Natural killer cell (primary cell): ENCODE measurements at regions not wholly inside any gene's neighbourhood (a gene's known extent, or its start where the extent isn't known, plus 50 kb on each side); places are given as distances from the start of the nearest gene placed in this dataset.

Source experiments
- ATAC-seq, 3 donors: fragments of 150-1000 bp in 2 of 3; fragments of 200-7000 bp in 1 of 3; cut with Tn5 transposase; 1 replicate in 1 of 3; 2 replicates in 2 of 3; pipeline ENCODE4 v1.10.0; 2021; ENCODE audit warnings: mild to moderate bottlenecking in 2 of 3, moderate library complexity in 2 of 3
- DNase-seq, 2 donors: peaks; one replicate each; pipeline versions ENCODE4 v3.0.0 to v3.0.0-alpha.2; 2013 to 2021; ENCODE audit warnings: mixed read lengths in 1 of 2
- H3K27ac ChIP-seq: one replicate; pipeline ENCODE4 v1.5.1; 2013; ENCODE audit warnings: mild to moderate bottlenecking, low read length
- H3K27me3 ChIP-seq: one replicate; pipeline ENCODE4 v1.6.1; 2013; ENCODE audit warnings: low read length; ENCODE audit not compliant: control insufficient read depth, insufficient read depth
- H3K36me3 ChIP-seq: one replicate; pipeline ENCODE4 v1.6.1; 2013; ENCODE audit warnings: low read length; ENCODE audit not compliant: control insufficient read depth, insufficient read depth
- H3K4me1 ChIP-seq: one replicate; pipeline ENCODE4 v1.6.1; 2013; ENCODE audit warnings: low read length; ENCODE audit not compliant: control insufficient read depth, insufficient read depth
- H3K4me3 ChIP-seq: one replicate; pipeline ENCODE4 v1.5.1; 2013; ENCODE audit warnings: low read length
- H3K9me3 ChIP-seq: one replicate; pipeline ENCODE4 v1.6.1; 2013; ENCODE audit warnings: low read length; ENCODE audit not compliant: control insufficient read depth, insufficient read depth
- H3K27ac Mint-ChIP-seq, 2 donors: one replicate each; pipeline ENCODE4 v1.8.0; 2022; ENCODE audit warnings: mild to moderate bottlenecking in 2 of 2, mixed read lengths in 2 of 2, moderate library complexity in 1 of 2
- H3K27me3 Mint-ChIP-seq, 2 donors: one replicate each; pipeline ENCODE4 v1.8.0; 2022; ENCODE audit warnings: low read depth in 2 of 2, mixed read lengths in 2 of 2
- H3K36me3 Mint-ChIP-seq: one replicate; pipeline ENCODE4 v1.8.0; 2022; ENCODE audit warnings: mixed read lengths
- H3K4me1 Mint-ChIP-seq, 2 donors: one replicate each; pipeline ENCODE4 v1.8.0; 2022; ENCODE audit warnings: mixed read lengths in 2 of 2
- H3K4me3 Mint-ChIP-seq: one replicate; pipeline ENCODE4 v1.8.0; 2022; ENCODE audit warnings: mild to moderate bottlenecking, moderate library complexity, mixed read lengths
- H3K9me3 Mint-ChIP-seq, 2 donors: one replicate each; pipeline ENCODE4 v1.8.0; 2022; ENCODE audit warnings: mixed read lengths in 2 of 2
- CTCF ChIP-seq: fragments of 200-600 bp; IDR thresholded peaks from one replicate; pipeline ENCODE4 v1.8.0; 2022; ENCODE audit warnings: antibody characterized with exemption
- WGBS: methylation state at CpG from one replicate; pipeline ENCODE4 v1.1.7; 2013; ENCODE audit warnings: missing lambda C conversion rate; ENCODE audit not compliant: insufficient coverage; 5-methylcytosine and 5-hydroxymethylcytosine counted together
- intact Hi-C: fragments of 100-400 bp; cut with micrococcal nuclease; formaldehyde crosslinking; loops from one replicate; pipeline ENCODE4 v1.14.2; 2022

DNA sequence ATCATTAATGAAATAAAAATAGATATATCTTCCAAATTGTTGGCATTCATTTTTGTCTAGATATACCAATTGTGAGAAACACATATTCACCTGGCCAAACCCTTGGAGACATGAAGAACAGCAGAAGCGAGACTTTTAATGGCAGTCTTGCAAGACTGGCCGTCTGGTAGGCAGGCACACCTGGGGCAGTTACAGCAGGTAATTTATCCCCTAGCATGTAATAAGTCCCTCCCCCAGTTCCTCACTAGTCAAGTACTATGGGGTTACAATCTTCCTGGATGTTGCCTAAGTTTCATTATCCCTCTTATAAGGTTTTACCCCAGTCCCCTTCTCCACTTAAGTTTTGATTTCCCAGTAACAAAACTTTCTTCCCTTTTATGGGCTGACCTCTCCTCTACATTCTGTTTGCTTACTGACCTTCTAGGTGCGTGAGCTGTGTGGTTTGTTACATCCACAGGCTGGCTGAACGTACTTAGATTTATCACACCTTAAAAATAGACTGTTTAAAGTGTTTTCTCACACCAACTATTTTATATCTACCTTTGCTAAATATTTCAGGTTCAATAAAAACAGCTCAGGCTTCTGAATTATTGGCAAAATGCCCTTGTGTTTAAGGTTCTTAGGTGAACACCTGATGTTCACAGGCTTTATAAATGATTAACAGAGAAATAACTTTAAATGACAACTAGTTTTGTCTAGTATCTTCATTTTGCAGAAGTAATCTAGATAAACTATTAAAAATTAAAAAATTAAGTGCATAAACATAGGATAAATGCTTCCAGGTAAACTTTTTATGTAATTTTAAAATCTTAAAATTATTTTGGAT lies 365.0 kb upstream of the TFPI start:
- H3K36me3 ChIP-seq = no peaks in the 10 kb centered on the region
- intact Hi-C loops = no loop called here
- H3K4me3 ChIP-seq = no peak overlapping the region
- no peaks in the 10 kb centered on the region for H3K9me3 ChIP-seq
- ATAC-seq (no peak), DNase-seq (no peak)
- Mint-ChIP-seq H3K36me3 (no peaks in the 10 kb centered on the region), H3K9me3 (peaks cover 2 to 3% of the 10 kb centered on the region in 2 donors), H3K4me1 (no peaks in the 10 kb centered on the region), H3K27me3 (no peaks in the 10 kb centered on the region), H3K27ac (no peak overlapping the region), H3K4me3 (no peak overlapping the region)
- no peak overlapping the region for H3K27ac ChIP-seq
- no peaks in the 10 kb centered on the region for H3K27me3 ChIP-seq
- TF ChIP-seq CTCF = no peak
- WGBS = 73% methylated on average over 4 of the region's 4 CpGs
- H3K4me1 ChIP-seq = no peaks in the 10 kb centered on the region

- H3K9me3 ChIP-seq = no peaks in the 10 kb centered on the region
- Mint-ChIP-seq H3K27me3 (no peaks in the 10 kb centered on the region), H3K36me3 (no peaks in the 10 kb centered on the region), H3K4me1 (no peaks in the 10 kb centered on the region), H3K9me3 (peaks cover 3 to 4% of the 10 kb centered on the region in 2 donors), H3K27ac (no peak overlapping the region), H3K4me3 (no peak overlapping the region)
- H3K27me3 ChIP-seq = no peaks in the 10 kb centered on the region
- H3K4me3 ChIP-seq = no peak overlapping the region
- TF ChIP-seq CTCF = no peak
- H3K36me3 ChIP-seq = no peaks in the 10 kb centered on the region
- DNase-seq (no peak), ATAC-seq (no peak)
- 90% methylated on average over 1 of the region's 1 CpG for WGBS
- H3K27ac ChIP-seq = no peak overlapping the region
- intact Hi-C loops = no loop called here
- H3K4me1 ChIP-seq = no peaks in the 10 kb centered on the region
Measured at GRCh38 chr2:187920511-187920910, 366.3 kb upstream of the TFPI start.

GRCh38 chr2:187922846-187923245 lies 368.6 kb upstream of the TFPI start:
- Mint-ChIP-seq H3K36me3 (no peaks in the 10 kb centered on the region), H3K4me3 (no peak overlapping the region), H3K27me3 (no peaks in the 10 kb centered on the region), H3K27ac (no peak overlapping the region), H3K4me1 (no peaks in the 10 kb centered on the region), H3K9me3 (peaks cover 3 to 6% of the 10 kb centered on the region in 2 donors)
- 87% methylated on average over 2 of the region's 2 CpGs for WGBS
- no peak overlapping the region for H3K27ac ChIP-seq
- ATAC-seq (no peak), DNase-seq (no peak)
- no peaks in the 10 kb centered on the region for H3K9me3 ChIP-seq
- no peaks in the 10 kb centered on the region for H3K36me3 ChIP-seq
- H3K4me1 ChIP-seq = no peaks in the 10 kb centered on the region
- intact Hi-C loops = no loop called here
- TF ChIP-seq CTCF = no peak
- no peak overlapping the region for H3K4me3 ChIP-seq
- H3K27me3 ChIP-seq = no peaks in the 10 kb centered on the region

DNA sequence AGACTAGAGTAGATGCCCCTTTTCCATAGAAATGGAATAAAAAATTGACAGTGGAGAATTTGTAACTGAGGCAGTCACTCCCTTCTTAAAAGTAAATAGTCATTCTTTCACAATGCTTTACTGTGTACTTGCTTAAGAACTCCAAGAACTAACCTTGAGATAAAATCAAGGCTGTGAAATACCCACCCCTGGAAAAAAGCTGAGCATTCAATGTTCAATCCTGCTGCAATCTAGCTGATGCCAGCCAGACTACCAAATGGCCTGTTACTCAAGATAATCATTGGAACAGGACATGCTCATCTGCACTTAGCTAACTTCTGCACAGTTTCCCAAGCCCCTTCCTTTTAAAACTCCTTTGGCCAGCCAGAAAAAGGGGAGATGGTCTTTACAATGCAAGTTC lies 367.4 kb upstream of the GULP1 start:
- H3K36me3 ChIP-seq = no peaks in the 10 kb centered on the region
- H3K27ac Mint-ChIP-seq = no peak overlapping the region
- H3K36me3 Mint-ChIP-seq = no peaks in the 10 kb centered on the region
- H3K27ac ChIP-seq = no peak overlapping the region
- no peak overlapping the region for H3K4me3 ChIP-seq
- H3K27me3 ChIP-seq = no peaks in the 10 kb centered on the region
- no peak overlapping the region for H3K4me3 Mint-ChIP-seq
- H3K9me3 Mint-ChIP-seq = peaks cover 4 to 7% of the 10 kb centered on the region in 2 donors
- H3K9me3 ChIP-seq = no peaks in the 10 kb centered on the region
- H3K27me3 Mint-ChIP-seq = no peaks in the 10 kb centered on the region
- H3K4me1 ChIP-seq = no peaks in the 10 kb centered on the region
- no peak for TF ChIP-seq CTCF
- no peaks in the 10 kb centered on the region for H3K4me1 Mint-ChIP-seq
- intact Hi-C loops = no loop called here
- DNase-seq = no peak
- no peak for ATAC-seq
